ENCODE measurements at regions not wholly inside any gene's neighbourhood (a gene's known extent, or its start where the extent isn't known, plus 50 kb on each side); places are given as distances from the start of the nearest gene placed in this dataset.
"Not testable (repeated sequence)": the region's sequence is repeated elsewhere in the genome, so short reads cannot be mapped to it uniquely, and the experiment has no call there.

- no peak overlapping the region for H3K4me3 ChIP-seq (ENCODE audit: low read length)
- no peak overlapping the region for H2AFZ ChIP-seq (ENCODE audit: low read depth, low read length)
- no peaks in the 10 kb centered on the region for H3K27me3 ChIP-seq (ENCODE audit: insufficient read depth, low read length)
- peaks cover 2% of the 10 kb centered on the region for H3K4me1 ChIP-seq (ENCODE audit: insufficient read depth, low read length)
- H3K9me3 ChIP-seq (ENCODE audit: low read length) = peaks cover 2% of the 10 kb centered on the region
- no peaks in the 10 kb centered on the region for H3K36me3 ChIP-seq (ENCODE audit: insufficient read depth, low read length)
Observed at GRCh38 chr4:123591875-123592274, 195.3 kb downstream of the SPRY1 start.

- H3K9me3 ChIP-seq (ENCODE audit: low read length) = no peaks in the 10 kb centered on the region
- no peaks in the 10 kb centered on the region for H3K36me3 ChIP-seq (ENCODE audit: insufficient read depth, low read length)
- H3K27me3 ChIP-seq (ENCODE audit: insufficient read depth, low read length) = no peaks in the 10 kb centered on the region
- H3K4me3 ChIP-seq (ENCODE audit: low read length) = no peak overlapping the region
- no peak overlapping the region for H2AFZ ChIP-seq (ENCODE audit: low read depth, low read length)
- peaks cover under 1% of the 10 kb centered on the region for H3K4me1 ChIP-seq (ENCODE audit: insufficient read depth, low read length)
Observed at GRCh38 chr4:123593655-123594054, 197.1 kb downstream of the SPRY1 start.

GRCh38 chr4:123596805-123597204 is 200.2 kb downstream of the SPRY1 start:
- no peaks in the 10 kb centered on the region for H3K9me3 ChIP-seq (ENCODE audit: low read length)
- H3K4me1 ChIP-seq (ENCODE audit: insufficient read depth, low read length) = peaks cover 14% of the 10 kb centered on the region
- no peaks in the 10 kb centered on the region for H3K27me3 ChIP-seq (ENCODE audit: insufficient read depth, low read length)
- no peak overlapping the region for H2AFZ ChIP-seq (ENCODE audit: low read depth, low read length)
- H3K4me3 ChIP-seq (ENCODE audit: low read length) = no peak overlapping the region
- no peaks in the 10 kb centered on the region for H3K36me3 ChIP-seq (ENCODE audit: insufficient read depth, low read length)

GRCh38 chr4:123597586-123597985 is 201.0 kb downstream of the SPRY1 start:
- peaks cover 14% of the 10 kb centered on the region for H3K4me1 ChIP-seq (ENCODE audit: insufficient read depth, low read length)
- H3K27me3 ChIP-seq (ENCODE audit: insufficient read depth, low read length) = no peaks in the 10 kb centered on the region
- H3K36me3 ChIP-seq (ENCODE audit: insufficient read depth, low read length) = no peaks in the 10 kb centered on the region
- H3K9me3 ChIP-seq (ENCODE audit: low read length) = no peaks in the 10 kb centered on the region
- H2AFZ ChIP-seq (ENCODE audit: low read depth, low read length) = no peak overlapping the region
- no peak overlapping the region for H3K4me3 ChIP-seq (ENCODE audit: low read length)

- peaks cover 14% of the 10 kb centered on the region for H3K4me1 ChIP-seq (ENCODE audit: insufficient read depth, low read length)
- no peak overlapping the region for H2AFZ ChIP-seq (ENCODE audit: low read depth, low read length)
- H3K36me3 ChIP-seq (ENCODE audit: insufficient read depth, low read length) = no peaks in the 10 kb centered on the region
- no peaks in the 10 kb centered on the region for H3K27me3 ChIP-seq (ENCODE audit: insufficient read depth, low read length)
- no peaks in the 10 kb centered on the region for H3K9me3 ChIP-seq (ENCODE audit: low read length)
- no peak overlapping the region for H3K4me3 ChIP-seq (ENCODE audit: low read length)
Observed at GRCh38 chr4:123598331-123598730, 201.7 kb downstream of the SPRY1 start.

- no peaks in the 10 kb centered on the region for H3K27me3 ChIP-seq (ENCODE audit: insufficient read depth, low read length)
- H3K36me3 ChIP-seq (ENCODE audit: insufficient read depth, low read length) = no peaks in the 10 kb centered on the region
- H2AFZ ChIP-seq (ENCODE audit: low read depth, low read length) = no peak overlapping the region
- H3K9me3 ChIP-seq (ENCODE audit: low read length) = no peaks in the 10 kb centered on the region
- H3K4me1 ChIP-seq (ENCODE audit: insufficient read depth, low read length) = peaks cover 14% of the 10 kb centered on the region
- H3K4me3 ChIP-seq (ENCODE audit: low read length) = no peak overlapping the region
Observed at GRCh38 chr4:123599061-123599919, 202.7 kb downstream of the SPRY1 start.

GRCh38 chr4:123599920-123600810 is 203.6 kb downstream of the SPRY1 start:
- Histone ChIP-seq H3K4me1 (ENCODE audit: insufficient read depth, low read length) (peaks cover 14% of the 10 kb centered on the region), H3K36me3 (ENCODE audit: insufficient read depth, low read length) (no peaks in the 10 kb centered on the region), H3K27me3 (ENCODE audit: insufficient read depth, low read length) (no peaks in the 10 kb centered on the region), H2AFZ (ENCODE audit: low read depth, low read length) (peak overlapping the region; percentile 74), H3K4me3 (ENCODE audit: low read length) (no peak overlapping the region), H3K9me3 (ENCODE audit: low read length) (no peaks in the 10 kb centered on the region)

- peaks cover 14% of the 10 kb centered on the region for H3K4me1 ChIP-seq (ENCODE audit: insufficient read depth, low read length)
- no peak overlapping the region for H3K4me3 ChIP-seq (ENCODE audit: low read length)
- no peaks in the 10 kb centered on the region for H3K27me3 ChIP-seq (ENCODE audit: insufficient read depth, low read length)
- no peaks in the 10 kb centered on the region for H3K36me3 ChIP-seq (ENCODE audit: insufficient read depth, low read length)
- no peak overlapping the region for H2AFZ ChIP-seq (ENCODE audit: low read depth, low read length)
- no peaks in the 10 kb centered on the region for H3K9me3 ChIP-seq (ENCODE audit: low read length)
Observed at GRCh38 chr4:123600987-123601904, 204.7 kb downstream of the SPRY1 start.

- Histone ChIP-seq H2AFZ (ENCODE audit: low read depth, low read length) (no peak overlapping the region), H3K36me3 (ENCODE audit: insufficient read depth, low read length) (no peaks in the 10 kb centered on the region), H3K27me3 (ENCODE audit: insufficient read depth, low read length) (no peaks in the 10 kb centered on the region), H3K9me3 (ENCODE audit: low read length) (no peaks in the 10 kb centered on the region), H3K4me1 (ENCODE audit: insufficient read depth, low read length) (peaks cover 14% of the 10 kb centered on the region), H3K4me3 (ENCODE audit: low read length) (no peak overlapping the region)
Observed at GRCh38 chr4:123602007-123602406, 205.4 kb downstream of the SPRY1 start.

- H3K27me3 ChIP-seq (ENCODE audit: insufficient read depth, low read length) = no peaks in the 10 kb centered on the region
- no peaks in the 10 kb centered on the region for H3K9me3 ChIP-seq (ENCODE audit: low read length)
- H2AFZ ChIP-seq (ENCODE audit: low read depth, low read length) = no peak overlapping the region
- H3K4me3 ChIP-seq (ENCODE audit: low read length) = no peak overlapping the region
- H3K36me3 ChIP-seq (ENCODE audit: insufficient read depth, low read length) = no peaks in the 10 kb centered on the region
- peaks cover 14% of the 10 kb centered on the region for H3K4me1 ChIP-seq (ENCODE audit: insufficient read depth, low read length)
Observed at GRCh38 chr4:123603165-123603564, 206.6 kb downstream of the SPRY1 start.

GRCh38 chr4:123605797-123606196 is 209.2 kb downstream of the SPRY1 start:
- not testable (repeated sequence) for H2AFZ ChIP-seq (ENCODE audit: low read depth, low read length); H3K27me3 ChIP-seq (ENCODE audit: insufficient read depth, low read length); H3K4me3 ChIP-seq (ENCODE audit: low read length); H3K9me3 ChIP-seq (ENCODE audit: low read length); H3K4me1 ChIP-seq (ENCODE audit: insufficient read depth, low read length); H3K36me3 ChIP-seq (ENCODE audit: insufficient read depth, low read length)

GRCh38 chr4:123606336-123606735 is 209.7 kb downstream of the SPRY1 start:
- Histone ChIP-seq H3K36me3 (ENCODE audit: insufficient read depth, low read length) (no peaks in the 10 kb centered on the region), H3K9me3 (ENCODE audit: low read length) (no peaks in the 10 kb centered on the region), H2AFZ (ENCODE audit: low read depth, low read length) (no peak overlapping the region), H3K4me1 (ENCODE audit: insufficient read depth, low read length) (no peaks in the 10 kb centered on the region), H3K4me3 (ENCODE audit: low read length) (no peak overlapping the region), H3K27me3 (ENCODE audit: insufficient read depth, low read length) (no peaks in the 10 kb centered on the region)

All from neuron (in vitro differentiated cells).